ENCODE measurements at regions not wholly inside any gene's neighbourhood (a gene's known extent, or its start where the extent isn't known, plus 50 kb on each side); places are given as distances from the start of the nearest gene placed in this dataset.

GRCh38 chrX:146346102-146346501 is 463.5 kb upstream of the CXorf51B start:
- no peaks in the 10 kb centered on the region for H3K9me3 ChIP-seq (replicated peaks; ENCODE audit: control insufficient read depth, insufficient read depth, low read depth, low read length)
- POLR2A ChIA-PET = no interaction called here

More at GRCh38 chrX:146346102-146346501, 463.5 kb upstream of the CXorf51B start:
- no peak overlapping the region for H3K4me2 ChIP-seq (ENCODE audit: insufficient read depth, low read length)
- 3% methylated on average over 3 of the region's 3 CpGs for WGBS (ENCODE audit: insufficient coverage, low coverage, missing lambda C conversion rate)
- CTCF ChIA-PET (ENCODE audit: low intra/inter-chr PET ratio) = no interaction called here
- no peaks in the 10 kb centered on the region for H3K79me2 ChIP-seq (ENCODE audit: control insufficient read depth, insufficient read depth, low read length)
- no peaks in the 10 kb centered on the region for H3K36me3 ChIP-seq (ENCODE audit: control insufficient read depth, insufficient read depth, low read length)
- BruUV-seq (replicated peaks) = no TSS peak
- no peak overlapping the region for H3K27ac ChIP-seq (ENCODE audit: extremely low read depth, low read depth, low read length)
- TF ChIP-seq, protein P1, sequence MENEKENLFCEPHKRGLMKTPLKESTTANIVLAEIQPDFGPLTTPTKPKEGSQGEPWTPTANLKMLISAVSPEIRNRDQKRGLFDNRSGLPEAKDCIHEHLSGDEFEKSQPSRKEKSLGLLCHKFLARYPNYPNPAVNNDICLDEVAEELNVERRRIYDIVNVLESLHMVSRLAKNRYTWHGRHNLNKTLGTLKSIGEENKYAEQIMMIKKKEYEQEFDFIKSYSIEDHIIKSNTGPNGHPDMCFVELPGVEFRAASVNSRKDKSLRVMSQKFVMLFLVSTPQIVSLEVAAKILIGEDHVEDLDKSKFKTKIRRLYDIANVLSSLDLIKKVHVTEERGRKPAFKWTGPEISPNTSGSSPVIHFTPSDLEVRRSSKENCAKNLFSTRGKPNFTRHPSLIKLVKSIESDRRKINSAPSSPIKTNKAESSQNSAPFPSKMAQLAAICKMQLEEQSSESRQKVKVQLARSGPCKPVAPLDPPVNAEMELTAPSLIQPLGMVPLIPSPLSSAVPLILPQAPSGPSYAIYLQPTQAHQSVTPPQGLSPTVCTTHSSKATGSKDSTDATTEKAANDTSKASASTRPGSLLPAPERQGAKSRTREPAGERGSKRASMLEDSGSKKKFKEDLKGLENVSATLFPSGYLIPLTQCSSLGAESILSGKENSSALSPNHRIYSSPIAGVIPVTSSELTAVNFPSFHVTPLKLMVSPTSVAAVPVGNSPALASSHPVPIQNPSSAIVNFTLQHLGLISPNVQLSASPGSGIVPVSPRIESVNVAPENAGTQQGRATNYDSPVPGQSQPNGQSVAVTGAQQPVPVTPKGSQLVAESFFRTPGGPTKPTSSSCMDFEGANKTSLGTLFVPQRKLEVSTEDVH (IDR thresholded peaks at IDR 0.05; ENCODE audit: low read depth, partially characterized antibody) = no peak
- no peak for TF ChIP-seq TCFL5 (CRISPR knock-in tag; conservative IDR thresholded peaks at IDR 0.05)
- TF ChIP-seq, protein P2, sequence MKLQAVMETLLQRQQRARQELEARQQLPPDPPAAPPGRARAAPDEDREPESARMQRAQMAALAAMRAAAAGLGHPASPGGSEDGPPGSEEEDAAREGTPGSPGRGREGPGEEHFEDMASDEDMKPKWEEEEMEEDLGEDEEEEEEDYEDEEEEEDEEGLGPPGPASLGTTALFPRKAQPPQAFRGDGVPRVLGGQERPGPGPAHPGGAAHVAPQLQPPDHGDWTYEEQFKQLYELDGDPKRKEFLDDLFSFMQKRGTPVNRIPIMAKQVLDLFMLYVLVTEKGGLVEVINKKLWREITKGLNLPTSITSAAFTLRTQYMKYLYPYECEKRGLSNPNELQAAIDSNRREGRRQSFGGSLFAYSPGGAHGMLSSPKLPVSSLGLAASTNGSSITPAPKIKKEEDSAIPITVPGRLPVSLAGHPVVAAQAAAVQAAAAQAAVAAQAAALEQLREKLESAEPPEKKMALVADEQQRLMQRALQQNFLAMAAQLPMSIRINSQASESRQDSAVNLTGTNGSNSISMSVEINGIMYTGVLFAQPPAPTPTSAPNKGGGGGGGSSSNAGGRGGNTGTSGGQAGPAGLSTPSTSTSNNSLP (IDR thresholded peaks at IDR 0.05; ENCODE audit: borderline replicate concordance, low read depth, low read length) = no peak
- intact Hi-C loops (cut with micrococcal nuclease) (no loop called here), in situ Hi-C loops (cut with MboI) (no loop called here)
- no peaks in the 10 kb centered on the region for H3K9me1 ChIP-seq (ENCODE audit: control insufficient read depth, insufficient read depth, low read length)
- H3K4me3 ChIP-seq = no peak overlapping the region
- FAIRE-seq = no peak
- H2AFZ ChIP-seq (ENCODE audit: low read depth, low read length) = no peak overlapping the region
- no peak overlapping the region for H3K9ac ChIP-seq (ENCODE audit: insufficient read depth in 1 of 2, low read depth in 2 of 2, low read length in 2 of 2)
- no peaks in the 10 kb centered on the region for H3K27me3 ChIP-seq (ENCODE audit: control insufficient read depth in 2 of 2, insufficient read depth in 2 of 2, low read length in 2 of 2)
- H3K4me1 ChIP-seq (replicated peaks in 1 of 2; ENCODE audit: control insufficient read depth in 2 of 2, insufficient read depth in 2 of 2, low read length in 2 of 2) = no peaks in the 10 kb centered on the region
- ATAC-seq = no peak
- no peaks in the 10 kb centered on the region for H4K20me1 ChIP-seq (replicated peaks; ENCODE audit: control insufficient read depth, insufficient read depth, low read length)
- DNase-seq (ENCODE audit: extremely low read depth in 1 of 4, low spot score in 3 of 4) = no peak

Measured in K562 (cell line).